HEK293T (cell line): ENCODE measurements at regions not wholly inside any gene's neighbourhood (a gene's known extent, or its start where the extent isn't known, plus 50 kb on each side); places are given as distances from the start of the nearest gene placed in this dataset.

Experiments used
- ARNT ChIP-seq: fragments of 450-650 bp; IDR thresholded peaks from 2 replicates; pipeline ENCODE4 v1.6.1; 2017; ENCODE audit warnings: mild to moderate bottlenecking
- ELF4 ChIP-seq: fragments of 450-650 bp; IDR thresholded peaks from 2 replicates; pipeline ENCODE4 v1.6.1; 2017; ENCODE audit warnings: antibody characterized with exemption
- FOXA1 ChIP-seq: fragments of 450-650 bp; IDR thresholded peaks from 2 replicates; pipeline ENCODE4 v1.6.1; 2016; ENCODE audit warnings: mild to moderate bottlenecking
- FOXM1 ChIP-seq: fragments of 450-650 bp; IDR thresholded peaks from 2 replicates; pipeline ENCODE4 v1.6.1; 2017; ENCODE audit warnings: mild to moderate bottlenecking, borderline replicate concordance
- HDGF ChIP-seq: fragments of 450-650 bp; IDR thresholded peaks from 2 replicates; pipeline ENCODE4 v1.6.1; 2017; ENCODE audit warnings: antibody characterized with exemption, borderline replicate concordance
- L3MBTL2 ChIP-seq: fragments of 450-650 bp; conservative IDR thresholded peaks from 2 replicates; pipeline ENCODE4 v1.6.1; 2016; ENCODE audit warnings: mild to moderate bottlenecking
- LEF1 ChIP-seq: fragments of 450-650 bp; IDR thresholded peaks from 2 replicates; pipeline ENCODE4 v1.6.1; 2017; ENCODE audit warnings: mild to moderate bottlenecking, borderline replicate concordance
- SP1 ChIP-seq: fragments of 450-650 bp; IDR thresholded peaks from 2 replicates; pipeline ENCODE4 v1.6.1; 2017
- SUZ12 ChIP-seq: fragments of 450-650 bp; IDR thresholded peaks from 2 replicates; pipeline ENCODE4 v1.6.1; 2016; ENCODE audit warnings: mild to moderate bottlenecking
- TARDBP ChIP-seq: fragments of 450-650 bp; IDR thresholded peaks from 2 replicates; pipeline ENCODE4 v1.6.1; 2016
- ZNF384 ChIP-seq: fragments of 450-650 bp; IDR thresholded peaks from 2 replicates; pipeline ENCODE4 v1.6.1; 2016
- TF ChIP-seq, protein P1 (sequence below): fragments of 450-650 bp; IDR thresholded peaks from 2 replicates; pipeline ENCODE4 v1.6.1; 2016

DNA sequence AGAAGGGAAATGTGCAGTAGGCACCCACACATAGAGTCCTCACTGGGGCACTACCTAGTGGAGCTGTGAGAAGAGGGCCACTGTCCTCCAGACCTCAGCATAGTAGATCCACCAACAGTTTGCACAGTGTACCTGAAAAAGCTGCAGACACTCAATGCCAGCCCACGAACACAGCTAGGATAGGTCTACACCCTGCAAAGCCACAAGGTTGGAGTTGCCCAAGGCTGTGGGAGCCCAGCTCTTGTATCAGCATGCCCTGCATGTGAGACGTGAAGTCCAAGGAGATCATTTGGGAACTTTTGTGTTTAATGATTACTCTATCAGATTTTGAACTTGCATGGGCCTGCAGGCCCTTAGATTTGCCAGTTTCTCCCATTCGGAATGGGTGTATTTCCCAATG, 299.4 kb upstream of the OLFM3 start:
- no peak for TF ChIP-seq SUZ12
- no peak for TF ChIP-seq FOXM1
- TF ChIP-seq, protein P1, sequence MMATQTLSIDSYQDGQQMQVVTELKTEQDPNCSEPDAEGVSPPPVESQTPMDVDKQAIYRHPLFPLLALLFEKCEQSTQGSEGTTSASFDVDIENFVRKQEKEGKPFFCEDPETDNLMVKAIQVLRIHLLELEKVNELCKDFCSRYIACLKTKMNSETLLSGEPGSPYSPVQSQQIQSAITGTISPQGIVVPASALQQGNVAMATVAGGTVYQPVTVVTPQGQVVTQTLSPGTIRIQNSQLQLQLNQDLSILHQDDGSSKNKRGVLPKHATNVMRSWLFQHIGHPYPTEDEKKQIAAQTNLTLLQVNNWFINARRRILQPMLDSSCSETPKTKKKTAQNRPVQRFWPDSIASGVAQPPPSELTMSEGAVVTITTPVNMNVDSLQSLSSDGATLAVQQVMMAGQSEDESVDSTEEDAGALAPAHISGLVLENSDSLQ = no peak
- TF ChIP-seq ZNF384 = no peak
- TF ChIP-seq TARDBP = no peak
- no peak for TF ChIP-seq ARNT
- no peak for TF ChIP-seq L3MBTL2
- TF ChIP-seq HDGF = no peak
- no peak for TF ChIP-seq ELF4
- no peak for TF ChIP-seq SP1
- TF ChIP-seq LEF1 = no peak
- no peak for TF ChIP-seq FOXA1
